WTC11 (cell line): ENCODE measurements at regions not wholly inside any gene's neighbourhood (a gene's known extent, or its start where the extent isn't known, plus 50 kb on each side); places are given as distances from the start of the nearest gene placed in this dataset.

Experiments
- ATAC-seq: fragments of 200-7000 bp; cut with Tn5 transposase; 2 replicates; pipeline ENCODE4 v1.10.0; 2021; ENCODE audit warnings: mild to moderate bottlenecking, moderate library complexity
- CTCF ChIA-PET: fragments of 300-600 bp; sonication (Branson Sonifier 250); formaldehyde crosslinking; loops from one replicate; lab custom pipeline; 2021; ENCODE audit warnings: antibody characterized with exemption; lab: Charles Lee
- POLR2A ChIA-PET: fragments of 350-600 bp; sonication (Branson Sonifier 250); formaldehyde crosslinking; loops from one replicate; lab custom pipeline; 2021; ENCODE audit warnings: antibody characterized with exemption; lab: Charles Lee
- DNase-seq: peaks from one replicate; pipeline ENCODE4 v3.0.0; 2021; ENCODE audit warnings: low spot score
- H3K27ac Mint-ChIP-seq: 2 replicates; pipeline ENCODE4 v1.8.0; 2021; ENCODE audit warnings: mixed read lengths
- H3K27me3 Mint-ChIP-seq: 2 replicates; pipeline ENCODE4 v1.8.0; 2021; ENCODE audit warnings: low read depth, mild to moderate bottlenecking, moderate library complexity, mixed read lengths
- H3K36me3 Mint-ChIP-seq: 2 replicates; pipeline ENCODE4 v1.8.0; 2021; ENCODE audit warnings: mixed read lengths
- H3K4me1 Mint-ChIP-seq: 2 replicates; pipeline ENCODE4 v1.8.0; 2022; ENCODE audit warnings: mixed read lengths
- H3K4me3 Mint-ChIP-seq: 2 replicates; pipeline ENCODE4 v1.8.0; 2021; ENCODE audit warnings: mild to moderate bottlenecking, moderate library complexity, mixed read lengths
- H3K9me3 Mint-ChIP-seq: 2 replicates; pipeline ENCODE4 v1.8.0; 2021; ENCODE audit warnings: mixed read lengths
- EMX1 ChIP-seq: fragments of 250-450 bp; sonication (Bioruptor Pico); IDR thresholded peaks from 2 replicates; pipeline ENCODE4 v1.8.0; 2021; ENCODE audit warnings: mild to moderate bottlenecking
- ERG ChIP-seq: fragments of 250-450 bp; sonication (Bioruptor Pico); IDR thresholded peaks from 2 replicates; pipeline ENCODE4 v1.8.0; 2021; ENCODE audit warnings: mild to moderate bottlenecking
- FOXJ3 ChIP-seq: sonication (generic); formaldehyde crosslinking; IDR thresholded peaks from 2 replicates; pipeline ENCODE4 v1.9.0; 2021; ENCODE audit warnings: missing genetic modification reagents, mild to moderate bottlenecking, borderline replicate concordance
- FOXP1 ChIP-seq: sonication (generic); formaldehyde crosslinking; IDR thresholded peaks from 2 replicates; pipeline ENCODE4 v1.8.0; 2022; ENCODE audit warnings: missing genetic modification reagents, mild to moderate bottlenecking, moderate library complexity, borderline replicate concordance
- GABPB1 ChIP-seq: sonication (generic); formaldehyde crosslinking; IDR thresholded peaks from 2 replicates; pipeline ENCODE4 v1.8.1; 2023; ENCODE audit warnings: mild to moderate bottlenecking, missing genetic modification reagents
- HMGXB4 ChIP-seq: sonication (generic); formaldehyde crosslinking; IDR thresholded peaks from 2 replicates; pipeline ENCODE4 v1.8.1; 2023; ENCODE audit warnings: mild to moderate bottlenecking, moderate library complexity, missing genetic modification reagents
- IRF2 ChIP-seq: sonication (generic); formaldehyde crosslinking; IDR thresholded peaks from 2 replicates; pipeline ENCODE4 v1.8.0; 2022; ENCODE audit warnings: low read depth, missing genetic modification reagents, borderline replicate concordance
- JAZF1 ChIP-seq: fragments of 250-450 bp; sonication (Bioruptor Pico); IDR thresholded peaks from 2 replicates; pipeline ENCODE4 v1.9.0; 2021; ENCODE audit warnings: moderate library complexity, mild to moderate bottlenecking, inconsistent platforms
- JUN ChIP-seq: sonication (generic); formaldehyde crosslinking; IDR thresholded peaks from 2 replicates; pipeline ENCODE4 v1.8.0; 2023; ENCODE audit warnings: mild to moderate bottlenecking, missing genetic modification reagents
- NFATC4 ChIP-seq: fragments of 250-450 bp; sonication (Bioruptor Pico); IDR thresholded peaks from 2 replicates; pipeline ENCODE4 v1.9.0; 2021; ENCODE audit warnings: mild to moderate bottlenecking
- NR3C1 ChIP-seq: sonication (generic); formaldehyde crosslinking; conservative IDR thresholded peaks from 2 replicates; pipeline ENCODE4 v1.8.1; 2023; ENCODE audit warnings: low read depth, mild to moderate bottlenecking, missing genetic modification reagents
- OVOL2 ChIP-seq: fragments of 250-450 bp; sonication (Bioruptor Pico); IDR thresholded peaks from 2 replicates; pipeline ENCODE4 v1.9.0; 2021; ENCODE audit warnings: mild to moderate bottlenecking, borderline replicate concordance
- RELA ChIP-seq: sonication (generic); formaldehyde crosslinking; IDR thresholded peaks from 2 replicates; pipeline ENCODE4 v1.8.1; 2022; ENCODE audit warnings: missing genetic modification reagents, mild to moderate bottlenecking, borderline replicate concordance
- RORB ChIP-seq: fragments of 250-450 bp; sonication (Bioruptor Pico); IDR thresholded peaks from 2 replicates; pipeline ENCODE4 v1.9.0; 2021; ENCODE audit warnings: mild to moderate bottlenecking
- SMAD3 ChIP-seq: sonication (generic); formaldehyde crosslinking; IDR thresholded peaks from 2 replicates; pipeline ENCODE4 v1.8.0; 2022; ENCODE audit warnings: missing genetic modification reagents, mild to moderate bottlenecking, borderline replicate concordance
- SMAD4 ChIP-seq: sonication (generic); formaldehyde crosslinking; IDR thresholded peaks from 2 replicates; pipeline ENCODE4 v1.8.0; 2022; ENCODE audit warnings: mild to moderate bottlenecking, missing genetic modification reagents
- SP1 ChIP-seq: sonication (generic); formaldehyde crosslinking; conservative IDR thresholded peaks from 2 replicates; pipeline ENCODE4 v1.8.1; 2022; ENCODE audit warnings: missing genetic modification reagents
- TEAD1 ChIP-seq: sonication (generic); formaldehyde crosslinking; IDR thresholded peaks from 2 replicates; pipeline ENCODE4 v1.8.0; 2022; ENCODE audit warnings: mild to moderate bottlenecking, missing genetic modification reagents
- TP53 ChIP-seq: sonication (generic); formaldehyde crosslinking; IDR thresholded peaks from 2 replicates; pipeline ENCODE4 v1.8.1; 2023; ENCODE audit warnings: mild to moderate bottlenecking, missing genetic modification reagents
- ZBTB21 ChIP-seq: sonication (generic); formaldehyde crosslinking; IDR thresholded peaks from 2 replicates; pipeline ENCODE4 v1.8.1; 2023; ENCODE audit warnings: mild to moderate bottlenecking, missing genetic modification reagents, borderline replicate concordance
- ZNF121 ChIP-seq: sonication (generic); formaldehyde crosslinking; IDR thresholded peaks from 2 replicates; pipeline ENCODE4 v1.8.0; 2023; ENCODE audit warnings: missing genetic modification reagents
- ZNF219 ChIP-seq: sonication (generic); formaldehyde crosslinking; IDR thresholded peaks from 2 replicates; pipeline ENCODE4 v1.8.0; 2023; ENCODE audit warnings: missing genetic modification reagents, mild to moderate bottlenecking, borderline replicate concordance
- ZNF232 ChIP-seq: sonication (generic); formaldehyde crosslinking; IDR thresholded peaks from 2 replicates; pipeline ENCODE4 v1.8.0; 2022; ENCODE audit warnings: mild to moderate bottlenecking, missing genetic modification reagents
- ZNF396 ChIP-seq: fragments of 250-450 bp; sonication (Bioruptor Pico); IDR thresholded peaks from 2 replicates; pipeline ENCODE4 v1.8.0; 2021; ENCODE audit warnings: mild to moderate bottlenecking, moderate library complexity, borderline replicate concordance
- ZSCAN18 ChIP-seq: fragments of 250-450 bp; sonication (Bioruptor Pico); IDR thresholded peaks from 2 replicates; pipeline ENCODE4 v2.1.2; 2022; ENCODE audit warnings: mild to moderate bottlenecking, moderate library complexity
- TF ChIP-seq, protein P1 (sequence below): sonication (generic); formaldehyde crosslinking; IDR thresholded peaks from 2 replicates; pipeline ENCODE4 v1.8.1; 2023; ENCODE audit warnings: mild to moderate bottlenecking, missing genetic modification reagents
- TF ChIP-seq, protein P2 (sequence below): sonication (generic); formaldehyde crosslinking; IDR thresholded peaks from 2 replicates; pipeline ENCODE4 v1.8.0; 2022; ENCODE audit warnings: mild to moderate bottlenecking, missing genetic modification reagents

DNA sequence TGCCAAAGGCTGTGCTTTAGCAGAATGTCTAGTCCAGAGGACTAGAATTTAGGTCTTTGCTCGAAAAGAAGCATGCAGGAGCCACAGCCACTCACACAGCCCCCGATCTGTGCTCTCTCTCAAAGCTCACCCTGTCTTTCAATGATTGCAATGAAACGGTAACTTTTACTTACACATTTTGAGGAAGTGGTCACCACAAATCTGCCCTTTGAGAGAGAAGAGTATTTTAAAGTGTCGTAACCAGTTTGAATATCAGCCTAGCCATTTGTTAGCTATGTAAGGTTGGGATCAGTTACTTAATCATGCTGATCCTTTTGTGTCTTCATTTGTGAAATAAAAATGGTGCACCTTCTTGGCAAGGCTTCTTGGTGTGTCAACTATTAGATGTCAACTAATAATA is 209.0 kb downstream of the TFAP2A start:
- POLR2A ChIA-PET = interaction anchor here (0.5 kb wide), 1 partner anchor 8 kb away, joined by 6 read pairs; no protein-coding TSS in a partner anchor
- TF ChIP-seq ZSCAN18 (CRISPR knock-in tag) (no peak), ZNF232 (no peak), ZNF396 (CRISPR knock-in tag) (no peak), GABPB1 (CRISPR knock-in tag) (no peak), SMAD3 (no peak), EMX1 (CRISPR knock-in tag) (no peak), FOXP1 (no peak), RORB (CRISPR knock-in tag) (no peak), HMGXB4 (no peak), SMAD4 (CRISPR knock-in tag) (no peak), NR3C1 (CRISPR knock-in tag) (no peak), JAZF1 (CRISPR knock-in tag) (no peak)
- peaks cover 4% of the 10 kb centered on the region; the same call in 1 of the 2 replicates for H3K4me1 Mint-ChIP-seq
- H3K36me3 Mint-ChIP-seq = no peaks in the 10 kb centered on the region
- no peak overlapping the region for H3K27ac Mint-ChIP-seq
- DNase-seq = no peak
- ATAC-seq = no peak
- CTCF ChIA-PET = no interaction called here
- no peaks in the 10 kb centered on the region; the same call in 1 of the 2 replicates for H3K27me3 Mint-ChIP-seq
- peaks cover 4% of the 10 kb centered on the region for H3K9me3 Mint-ChIP-seq
- H3K4me3 Mint-ChIP-seq = no peak overlapping the region

- Mint-ChIP-seq H3K27me3 (no peaks in the 10 kb centered on the region; the same call in 1 of the 2 replicates), H3K9me3 (peaks cover 9% of the 10 kb centered on the region), H3K36me3 (0 out of 2 replicates have a peak, but pooled peaks cover 4% of the 10 kb centered on the region), H3K4me3 (no peak overlapping the region), H3K4me1 (peaks cover 4% of the 10 kb centered on the region; the same call in 1 of the 2 replicates), H3K27ac (no peak overlapping the region)
- ChIA-PET POLR2A (no interaction called here), CTCF (no interaction called here)
- no peak for TF ChIP-seq NFATC4 (CRISPR knock-in tag)
- no peak for TF ChIP-seq TP53 (CRISPR knock-in tag)
- no peak for TF ChIP-seq ZNF232
- TF ChIP-seq IRF2 (CRISPR knock-in tag) = no peak
- no peak for TF ChIP-seq ZNF121
- no peak for TF ChIP-seq ZBTB21
- TF ChIP-seq, protein P1, sequence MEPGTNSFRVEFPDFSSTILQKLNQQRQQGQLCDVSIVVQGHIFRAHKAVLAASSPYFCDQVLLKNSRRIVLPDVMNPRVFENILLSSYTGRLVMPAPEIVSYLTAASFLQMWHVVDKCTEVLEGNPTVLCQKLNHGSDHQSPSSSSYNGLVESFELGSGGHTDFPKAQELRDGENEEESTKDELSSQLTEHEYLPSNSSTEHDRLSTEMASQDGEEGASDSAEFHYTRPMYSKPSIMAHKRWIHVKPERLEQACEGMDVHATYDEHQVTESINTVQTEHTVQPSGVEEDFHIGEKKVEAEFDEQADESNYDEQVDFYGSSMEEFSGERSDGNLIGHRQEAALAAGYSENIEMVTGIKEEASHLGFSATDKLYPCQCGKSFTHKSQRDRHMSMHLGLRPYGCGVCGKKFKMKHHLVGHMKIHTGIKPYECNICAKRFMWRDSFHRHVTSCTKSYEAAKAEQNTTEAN (CRISPR knock-in tag) = no peak
- no peak for TF ChIP-seq FOXJ3 (CRISPR knock-in tag)
- no peak for TF ChIP-seq OVOL2 (CRISPR knock-in tag)
- no peak for TF ChIP-seq ZNF219 (CRISPR knock-in tag)
- no peak for TF ChIP-seq SP1 (CRISPR knock-in tag)
- DNase-seq (no peak), ATAC-seq (no peak)
Observed at GRCh38 chr6:10205120-10205519, 209.8 kb downstream of the TFAP2A start.

DNA sequence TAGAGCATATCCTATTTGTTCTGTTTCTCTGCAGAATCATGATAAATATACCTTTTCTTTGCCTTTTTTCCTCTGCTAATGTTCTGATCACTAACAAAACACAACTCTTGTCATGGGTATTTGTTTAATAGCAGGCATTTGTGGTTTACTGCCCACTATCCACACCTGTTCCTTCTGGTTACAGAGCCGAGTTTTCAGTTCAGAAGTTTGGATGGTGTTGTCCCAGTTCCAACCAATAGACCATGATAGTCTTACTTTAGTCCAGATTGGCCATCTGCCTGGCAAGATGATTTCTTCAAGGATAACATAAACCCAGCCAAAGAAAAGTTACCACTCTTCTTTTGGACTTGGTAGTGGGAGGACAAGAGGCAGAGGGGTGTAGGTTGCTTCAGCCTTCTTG is 211.2 kb downstream of the TFAP2A start:
- Mint-ChIP-seq H3K27ac (no peak overlapping the region), H3K27me3 (no peaks in the 10 kb centered on the region; the same call in 1 of the 2 replicates), H3K4me1 (peaks cover 4% of the 10 kb centered on the region; the same call in 1 of the 2 replicates), H3K9me3 (peaks cover 11% of the 10 kb centered on the region), H3K4me3 (no peak overlapping the region), H3K36me3 (0 out of 2 replicates have a peak, but pooled peaks cover 5% of the 10 kb centered on the region)
- DNase-seq (no peak), ATAC-seq (no peak)
- CTCF ChIA-PET = no interaction called here
- POLR2A ChIA-PET = no interaction called here
- TF ChIP-seq ERG (CRISPR knock-in tag) (no peak), ZSCAN18 (CRISPR knock-in tag) (no peak), TEAD1 (no peak), RELA (no peak), JUN (CRISPR knock-in tag) (no peak), GABPB1 (CRISPR knock-in tag) (no peak), ZNF232 (no peak)
- TF ChIP-seq, protein P2, sequence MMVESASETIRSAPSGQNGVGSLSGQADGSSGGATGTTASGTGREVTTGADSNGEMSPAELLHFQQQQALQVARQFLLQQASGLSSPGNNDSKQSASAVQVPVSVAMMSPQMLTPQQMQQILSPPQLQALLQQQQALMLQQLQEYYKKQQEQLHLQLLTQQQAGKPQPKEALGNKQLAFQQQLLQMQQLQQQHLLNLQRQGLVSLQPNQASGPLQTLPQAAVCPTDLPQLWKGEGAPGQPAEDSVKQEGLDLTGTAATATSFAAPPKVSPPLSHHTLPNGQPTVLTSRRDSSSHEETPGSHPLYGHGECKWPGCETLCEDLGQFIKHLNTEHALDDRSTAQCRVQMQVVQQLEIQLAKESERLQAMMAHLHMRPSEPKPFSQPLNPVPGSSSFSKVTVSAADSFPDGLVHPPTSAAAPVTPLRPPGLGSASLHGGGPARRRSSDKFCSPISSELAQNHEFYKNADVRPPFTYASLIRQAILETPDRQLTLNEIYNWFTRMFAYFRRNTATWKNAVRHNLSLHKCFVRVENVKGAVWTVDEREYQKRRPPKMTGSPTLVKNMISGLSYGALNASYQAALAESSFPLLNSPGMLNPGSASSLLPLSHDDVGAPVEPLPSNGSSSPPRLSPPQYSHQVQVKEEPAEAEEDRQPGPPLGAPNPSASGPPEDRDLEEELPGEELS (CRISPR knock-in tag) = no peak
